GM19023 (cell line): ENCODE measurements at regions not wholly inside any gene's neighbourhood (a gene's known extent, or its start where the extent isn't known, plus 50 kb on each side); places are given as distances from the start of the nearest gene placed in this dataset.
"Not testable (repeated sequence)": the region's sequence is repeated elsewhere in the genome, so short reads cannot be mapped to it uniquely, and the experiment has no call there.

Source experiments
- ATAC-seq: cut with Tn5 transposase; IDR thresholded peaks from one replicate; pipeline ENCODE4 v1.9.1; 2021; ENCODE audit warnings: mild to moderate bottlenecking, moderate library complexity; ENCODE audit not compliant: unreplicated experiment

- no peak for ATAC-seq
Observed at GRCh38 chr3:150135287-150135721, 164.6 kb upstream of the PFN2 start.

GRCh38 chr3:150133293-150133692, 162.6 kb upstream of the PFN2 start:
- no peak for ATAC-seq

GRCh38 chr3:150132101-150132749, 161.5 kb upstream of the PFN2 start:
- ATAC-seq = no peak

GRCh38 chr3:150131663-150132062, 161.0 kb upstream of the PFN2 start:
- no peak for ATAC-seq

- no peak for ATAC-seq
Observed at GRCh38 chr3:150130404-150131100, 159.9 kb upstream of the PFN2 start.

GRCh38 chr3:150129166-150129565, 158.5 kb upstream of the PFN2 start:
- no peak for ATAC-seq

GRCh38 chr3:150128126-150128525, 157.4 kb upstream of the PFN2 start:
- ATAC-seq = no peak

GRCh38 chr3:150127011-150127490, 156.4 kb upstream of the PFN2 start:
- no peak for ATAC-seq

- ATAC-seq = no peak
Observed at GRCh38 chr3:150124142-150124541, 153.4 kb upstream of the PFN2 start.

GRCh38 chr3:150123249-150123648, 152.6 kb upstream of the PFN2 start:
- ATAC-seq = not testable (repeated sequence)

GRCh38 chr3:150118219-150118618, 147.5 kb upstream of the PFN2 start:
- ATAC-seq = no peak

- no peak for ATAC-seq
Observed at GRCh38 chr3:150117076-150117475, 146.4 kb upstream of the PFN2 start.

GRCh38 chr3:150116196-150116595, 145.5 kb upstream of the PFN2 start:
- no peak for ATAC-seq

GRCh38 chr3:150114873-150115540, 144.3 kb upstream of the PFN2 start:
- ATAC-seq = peak; percentile 87

GRCh38 chr3:150114273-150114672, 143.6 kb upstream of the PFN2 start:
- ATAC-seq = no peak

GRCh38 chr3:150110097-150110496, 139.4 kb upstream of the PFN2 start:
- no peak for ATAC-seq

GRCh38 chr3:150107429-150108175, 136.9 kb upstream of the PFN2 start:
- no peak for ATAC-seq

- ATAC-seq = no peak
Observed at GRCh38 chr3:150106740-150107428, 136.2 kb upstream of the PFN2 start.

- ATAC-seq = no peak
Observed at GRCh38 chr3:150105886-150106612, 135.4 kb upstream of the PFN2 start.

GRCh38 chr3:150105025-150105424, 134.3 kb upstream of the PFN2 start:
- ATAC-seq = no peak
